ENCODE measurements at regions not wholly inside any gene's neighbourhood (a gene's known extent, or its start where the extent isn't known, plus 50 kb on each side); places are given as distances from the start of the nearest gene placed in this dataset.

GRCh38 chr7:131745390-131746248 is 189.2 kb upstream of the PODXL start:
- Histone ChIP-seq H3K9me3 (ENCODE audit: control insufficient read depth, low read depth, low read length) (no peaks in the 10 kb centered on the region), H3K4me3 (ENCODE audit: control insufficient read depth in 2 of 3, extremely low read depth in 1 of 3, insufficient read depth in 2 of 3, low read depth in 1 of 3, low read length in 3 of 3) (no peak overlapping the region), H3K9ac (ENCODE audit: control insufficient read depth, extremely low read depth, insufficient read depth, low read length) (no peak overlapping the region), H4K20me1 (ENCODE audit: control insufficient read depth, extremely low read depth, insufficient read depth, low read length) (no peaks in the 10 kb centered on the region), H3K4me1 (ENCODE audit: control insufficient read depth, extremely low read depth, insufficient read depth, low read length) (no peaks in the 10 kb centered on the region), H3K4me2 (ENCODE audit: control insufficient read depth, extremely low read depth, insufficient read depth, low read depth, low read length) (no peak overlapping the region), H3K79me2 (ENCODE audit: control insufficient read depth, insufficient read depth, low read length) (no peaks in the 10 kb centered on the region), H3K9me1 (ENCODE audit: control insufficient read depth, extremely low read depth, insufficient read depth, low read length) (no peaks in the 10 kb centered on the region), H3K27ac (ENCODE audit: control insufficient read depth, insufficient read depth, low read length) (no peak overlapping the region), H3K27me3 (ENCODE audit: control insufficient read depth, extremely low read depth, insufficient read depth, low read length) (no peaks in the 10 kb centered on the region), H3K36me3 (ENCODE audit: control insufficient read depth in 2 of 2, extremely low read depth in 1 of 2, insufficient read depth in 2 of 2, low read length in 2 of 2) (no peaks in the 10 kb centered on the region), H2AFZ (ENCODE audit: control insufficient read depth, low read length) (no peak overlapping the region)
- dilution Hi-C loops (cut with MboI; ENCODE audit: extremely low pct_ligation_motif_present, low sequenced_read_pairs) = no loop called here
- TF ChIP-seq CTCF (optimal IDR thresholded peaks at IDR 0.05 in 1 of 3, IDR thresholded peaks at IDR 0.05 in 1 of 3, conservative IDR thresholded peaks at IDR 0.05 in 1 of 3; ENCODE audit: extremely low read depth in 1 of 3, insufficient read depth in 2 of 3, low read length in 3 of 3) (no peak), EZH2 (IDR thresholded peaks at IDR 0.05; ENCODE audit: low read length) (no peak)
- FAIRE-seq (peak; percentile 32), DNase-seq (ENCODE audit: low read depth, low spot score) (no peak)

- FAIRE-seq (no peak), DNase-seq (ENCODE audit: low read depth, low spot score) (no peak)
- Histone ChIP-seq H3K4me2 (ENCODE audit: control insufficient read depth, extremely low read depth, insufficient read depth, low read depth, low read length) (no peak overlapping the region), H3K36me3 (ENCODE audit: control insufficient read depth in 2 of 2, extremely low read depth in 1 of 2, insufficient read depth in 2 of 2, low read length in 2 of 2) (no peaks in the 10 kb centered on the region), H3K9me3 (ENCODE audit: control insufficient read depth, low read depth, low read length) (no peaks in the 10 kb centered on the region), H3K27me3 (ENCODE audit: control insufficient read depth, extremely low read depth, insufficient read depth, low read length) (peaks cover 9% of the 10 kb centered on the region), H3K9me1 (ENCODE audit: control insufficient read depth, extremely low read depth, insufficient read depth, low read length) (no peaks in the 10 kb centered on the region), H3K4me1 (ENCODE audit: control insufficient read depth, extremely low read depth, insufficient read depth, low read length) (no peaks in the 10 kb centered on the region), H3K79me2 (ENCODE audit: control insufficient read depth, insufficient read depth, low read length) (no peaks in the 10 kb centered on the region), H3K9ac (ENCODE audit: control insufficient read depth, extremely low read depth, insufficient read depth, low read length) (no peak overlapping the region), H3K4me3 (ENCODE audit: control insufficient read depth in 2 of 3, extremely low read depth in 1 of 3, insufficient read depth in 2 of 3, low read depth in 1 of 3, low read length in 3 of 3) (no peak overlapping the region), H3K27ac (ENCODE audit: control insufficient read depth, insufficient read depth, low read length) (no peak overlapping the region), H4K20me1 (ENCODE audit: control insufficient read depth, extremely low read depth, insufficient read depth, low read length) (no peaks in the 10 kb centered on the region), H2AFZ (ENCODE audit: control insufficient read depth, low read length) (no peak overlapping the region)
- TF ChIP-seq EZH2 (IDR thresholded peaks at IDR 0.05; ENCODE audit: low read length) (no peak), CTCF (optimal IDR thresholded peaks at IDR 0.05 in 1 of 3, IDR thresholded peaks at IDR 0.05 in 1 of 3, conservative IDR thresholded peaks at IDR 0.05 in 1 of 3; ENCODE audit: extremely low read depth in 1 of 3, insufficient read depth in 2 of 3, low read length in 3 of 3) (no peak)
- dilution Hi-C loops (cut with MboI; ENCODE audit: extremely low pct_ligation_motif_present, low sequenced_read_pairs) = no loop called here
These were observed 185.0 kb upstream of the PODXL start for GRCh38 chr7:131741446-131741845.
